GM18868 (cell line): ENCODE measurements at regions not wholly inside any gene's neighbourhood (a gene's known extent, or its start where the extent isn't known, plus 50 kb on each side); places are given as distances from the start of the nearest gene placed in this dataset.

Experiments used
- ATAC-seq: cut with Tn5 transposase; IDR thresholded peaks from one replicate; pipeline ENCODE4 v1.9.1; 2021; ENCODE audit warnings: mild to moderate bottlenecking, moderate library complexity; ENCODE audit not compliant: unreplicated experiment

GRCh38 chr3:180828723-180829408, 83.6 kb upstream of the FXR1 start:
- no peak for ATAC-seq

GRCh38 chr3:180829409-180830405, 82.8 kb upstream of the FXR1 start:
- no peak for ATAC-seq

GRCh38 chr3:180835501-180835900, 77.0 kb upstream of the FXR1 start:
- ATAC-seq: no peak

GRCh38 chr3:180836766-180837165, 75.7 kb upstream of the FXR1 start:
- no peak for ATAC-seq

GRCh38 chr3:180854887-180855286, 57.6 kb upstream of the FXR1 start:
- ATAC-seq: no peak

GRCh38 chr3:180855364-180855763, 57.1 kb upstream of the FXR1 start:
- ATAC-seq: peak; percentile 83

- ATAC-seq: no peak
Observed at GRCh38 chr3:180855956-180856355, 56.5 kb upstream of the FXR1 start.

- ATAC-seq: no peak
Observed at GRCh38 chr3:180860180-180860858, 52.2 kb upstream of the FXR1 start.
